ENCODE measurements at regions not wholly inside any gene's neighbourhood (a gene's known extent, or its start where the extent isn't known, plus 50 kb on each side); places are given as distances from the start of the nearest gene placed in this dataset.

- Mint-ChIP-seq H3K9me3 (no peaks in the 10 kb centered on the region), H3K36me3 (ENCODE audit: low read depth) (no peaks in the 10 kb centered on the region), H3K4me3 (no peak overlapping the region), H3K4me1 (peaks cover 8% of the 10 kb centered on the region), H3K27ac (no peak overlapping the region), H3K27me3 (ENCODE audit: low read depth) (peaks cover 64% of the 10 kb centered on the region)
- no peak for TF ChIP-seq CTCF (IDR thresholded peaks at IDR 0.05; ENCODE audit: unreplicated experiment in 3 of 3)
Observed at GRCh38 chr14:36439766-36440165, 80.3 kb downstream of the NKX2-1 start.

GRCh38 chr14:36438883-36439282, 81.1 kb downstream of the NKX2-1 start:
- no peaks in the 10 kb centered on the region for H3K9me3 Mint-ChIP-seq
- no peak for TF ChIP-seq CTCF (IDR thresholded peaks at IDR 0.05; ENCODE audit: unreplicated experiment in 3 of 3)
- H3K27ac Mint-ChIP-seq: no peak overlapping the region

GRCh38 chr14:36430662-36431084, 89.4 kb downstream of the NKX2-1 start:
- no peak for TF ChIP-seq CTCF (IDR thresholded peaks at IDR 0.05; ENCODE audit: unreplicated experiment in 3 of 3)
- Mint-ChIP-seq H3K27ac (no peak overlapping the region), H3K4me1 (no peaks in the 10 kb centered on the region), H3K27me3 (ENCODE audit: low read depth) (peaks cover 10% of the 10 kb centered on the region), H3K4me3 (no peak overlapping the region), H3K9me3 (no peaks in the 10 kb centered on the region), H3K36me3 (ENCODE audit: low read depth) (no peaks in the 10 kb centered on the region)

More at GRCh38 chr14:36438883-36439282, 81.1 kb downstream of the NKX2-1 start:
- Mint-ChIP-seq H3K4me3 (no peak overlapping the region), H3K27me3 (ENCODE audit: low read depth) (peaks cover 60% of the 10 kb centered on the region), H3K36me3 (ENCODE audit: low read depth) (no peaks in the 10 kb centered on the region), H3K4me1 (peaks cover 8% of the 10 kb centered on the region)

GRCh38 chr14:36430169-36430568, 89.9 kb downstream of the NKX2-1 start:
- Mint-ChIP-seq H3K9me3 (no peaks in the 10 kb centered on the region), H3K36me3 (ENCODE audit: low read depth) (no peaks in the 10 kb centered on the region), H3K27me3 (ENCODE audit: low read depth) (peaks cover 10% of the 10 kb centered on the region), H3K27ac (no peak overlapping the region), H3K4me3 (no peak overlapping the region), H3K4me1 (no peaks in the 10 kb centered on the region)
- TF ChIP-seq CTCF (IDR thresholded peaks at IDR 0.05; ENCODE audit: unreplicated experiment in 3 of 3): no peak

GRCh38 chr14:36429692-36430091, 90.3 kb downstream of the NKX2-1 start:
- Mint-ChIP-seq H3K4me3 (no peak overlapping the region), H3K4me1 (no peaks in the 10 kb centered on the region), H3K27me3 (ENCODE audit: low read depth) (peaks cover 10% of the 10 kb centered on the region), H3K27ac (no peak overlapping the region), H3K9me3 (no peaks in the 10 kb centered on the region), H3K36me3 (ENCODE audit: low read depth) (no peaks in the 10 kb centered on the region)
- TF ChIP-seq CTCF (IDR thresholded peaks at IDR 0.05; ENCODE audit: unreplicated experiment in 3 of 3): no peak

GRCh38 chr14:36428350-36428749, 91.7 kb downstream of the NKX2-1 start:
- H3K27ac Mint-ChIP-seq: no peak overlapping the region
- TF ChIP-seq CTCF (IDR thresholded peaks at IDR 0.05; ENCODE audit: unreplicated experiment in 3 of 3): no peak
- no peaks in the 10 kb centered on the region for H3K4me1 Mint-ChIP-seq
- peaks cover 10% of the 10 kb centered on the region for H3K27me3 Mint-ChIP-seq (ENCODE audit: low read depth)
- no peak overlapping the region for H3K4me3 Mint-ChIP-seq
- H3K36me3 Mint-ChIP-seq (ENCODE audit: low read depth): no peaks in the 10 kb centered on the region
- no peaks in the 10 kb centered on the region for H3K9me3 Mint-ChIP-seq
